Type B pancreatic cell (in vitro differentiated cells): ENCODE measurements at regions not wholly inside any gene's neighbourhood (a gene's known extent, or its start where the extent isn't known, plus 50 kb on each side); places are given as distances from the start of the nearest gene placed in this dataset.
"Not testable (repeated sequence)": the region's sequence is repeated elsewhere in the genome, so short reads cannot be mapped to it uniquely, and the experiment has no call there.

Source experiments
- DNase-seq: peaks from one replicate; pipeline ENCODE4 v3.0.0; 2021; ENCODE audit warnings: mixed read lengths; ENCODE audit not compliant: unreplicated experiment; ENCODE audit errors: extremely low spot score
- H3K27ac Mint-ChIP-seq: 2 replicates; pipeline ENCODE4 v1.8.0; 2021; ENCODE audit warnings: mild to moderate bottlenecking, mixed read lengths
- H3K27me3 Mint-ChIP-seq: 2 replicates; pipeline ENCODE4 v1.8.0; 2021; ENCODE audit warnings: mixed read lengths
- H3K36me3 Mint-ChIP-seq: 2 replicates; pipeline ENCODE4 v1.8.0; 2021; ENCODE audit warnings: mixed read lengths
- H3K4me1 Mint-ChIP-seq: one replicate; pipeline ENCODE4 v1.8.0; 2021; ENCODE audit warnings: mixed read lengths; ENCODE audit not compliant: unreplicated experiment
- H3K4me3 Mint-ChIP-seq: 2 replicates; pipeline ENCODE4 v1.8.0; 2021; ENCODE audit warnings: mild to moderate bottlenecking, mixed read lengths
- H3K9me3 Mint-ChIP-seq: 2 replicates; pipeline ENCODE4 v1.8.0; 2021; ENCODE audit warnings: mixed read lengths
- TF ChIP-seq, protein P1 (sequence below): fragments of 200-600 bp; sonication (generic); conservative IDR thresholded peaks from 2 replicates; pipeline ENCODE4 v1.5.0; 2021; ENCODE audit warnings: antibody characterized with exemption, mild to moderate bottlenecking

DNA sequence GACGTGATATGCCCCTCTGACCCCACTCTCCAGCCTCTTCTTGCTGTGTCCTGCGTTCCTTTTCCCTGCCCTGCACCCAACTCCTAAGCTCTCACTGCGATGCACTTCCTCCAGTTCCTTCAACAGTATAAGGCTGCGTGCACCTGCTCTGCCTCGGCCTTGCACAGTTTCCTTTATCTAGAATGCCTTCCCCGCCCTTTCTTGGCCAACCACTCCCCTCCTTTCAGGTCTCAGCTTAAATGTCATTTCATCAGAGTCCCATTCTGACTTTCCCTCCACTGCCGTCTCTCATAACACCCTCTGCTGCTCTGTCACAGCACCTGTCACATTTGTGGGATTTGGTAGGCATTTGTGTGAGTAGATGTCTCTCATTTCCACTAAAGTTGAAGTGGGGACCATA is 58.4 kb upstream of the NEIL3 start:
- H3K27me3 Mint-ChIP-seq = peaks cover 15% of the 10 kb centered on the region
- no peak for DNase-seq
- peaks cover 5% of the 10 kb centered on the region for H3K4me1 Mint-ChIP-seq
- H3K27ac Mint-ChIP-seq = no peak overlapping the region
- H3K36me3 Mint-ChIP-seq = no peaks in the 10 kb centered on the region
- TF ChIP-seq, protein P1, sequence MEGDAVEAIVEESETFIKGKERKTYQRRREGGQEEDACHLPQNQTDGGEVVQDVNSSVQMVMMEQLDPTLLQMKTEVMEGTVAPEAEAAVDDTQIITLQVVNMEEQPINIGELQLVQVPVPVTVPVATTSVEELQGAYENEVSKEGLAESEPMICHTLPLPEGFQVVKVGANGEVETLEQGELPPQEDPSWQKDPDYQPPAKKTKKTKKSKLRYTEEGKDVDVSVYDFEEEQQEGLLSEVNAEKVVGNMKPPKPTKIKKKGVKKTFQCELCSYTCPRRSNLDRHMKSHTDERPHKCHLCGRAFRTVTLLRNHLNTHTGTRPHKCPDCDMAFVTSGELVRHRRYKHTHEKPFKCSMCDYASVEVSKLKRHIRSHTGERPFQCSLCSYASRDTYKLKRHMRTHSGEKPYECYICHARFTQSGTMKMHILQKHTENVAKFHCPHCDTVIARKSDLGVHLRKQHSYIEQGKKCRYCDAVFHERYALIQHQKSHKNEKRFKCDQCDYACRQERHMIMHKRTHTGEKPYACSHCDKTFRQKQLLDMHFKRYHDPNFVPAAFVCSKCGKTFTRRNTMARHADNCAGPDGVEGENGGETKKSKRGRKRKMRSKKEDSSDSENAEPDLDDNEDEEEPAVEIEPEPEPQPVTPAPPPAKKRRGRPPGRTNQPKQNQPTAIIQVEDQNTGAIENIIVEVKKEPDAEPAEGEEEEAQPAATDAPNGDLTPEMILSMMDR = no peak
- H3K4me3 Mint-ChIP-seq = no peak overlapping the region
- no peaks in the 10 kb centered on the region for H3K9me3 Mint-ChIP-seq

DNA sequence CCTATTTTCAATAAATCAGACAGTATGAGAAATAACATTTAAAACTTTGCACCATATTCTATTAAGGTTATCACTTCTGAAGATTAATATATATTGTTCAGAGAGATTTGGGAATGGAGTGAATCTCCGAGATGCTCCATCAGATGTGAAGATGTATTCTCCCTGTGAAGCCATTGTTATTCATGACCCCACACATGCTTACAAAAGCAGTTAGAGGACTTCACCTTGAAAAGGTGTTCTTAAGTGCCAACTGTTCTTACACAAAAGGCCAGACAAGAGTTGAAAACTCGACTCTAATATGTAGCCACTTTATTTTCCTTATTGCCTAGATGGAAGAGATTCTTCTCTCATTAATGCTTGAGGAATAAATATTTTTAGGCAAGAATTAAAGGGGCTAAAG is 54.3 kb upstream of the NEIL3 start:
- no peaks in the 10 kb centered on the region for H3K36me3 Mint-ChIP-seq

DNA sequence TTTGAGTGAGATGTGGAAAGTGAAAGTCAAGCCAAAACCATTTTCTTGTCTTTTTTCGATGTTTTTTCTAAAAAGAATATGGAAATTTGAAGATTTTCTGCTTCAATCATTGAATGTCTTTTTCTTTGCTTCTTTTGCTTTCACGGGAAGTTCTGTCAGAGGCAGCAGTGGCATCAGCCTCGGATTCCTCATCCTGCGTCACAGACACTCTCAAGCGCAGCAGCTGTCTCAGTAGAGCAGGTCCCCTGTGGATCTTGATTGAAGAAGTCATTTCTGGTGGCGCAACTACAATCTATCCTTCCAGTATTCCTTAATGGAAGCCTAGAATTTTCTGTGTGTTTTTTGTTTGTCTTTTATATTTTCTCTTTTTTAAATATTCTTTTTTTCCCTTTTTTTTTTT is 52.7 kb upstream of the NEIL3 start:
- Mint-ChIP-seq H3K27me3 (peaks cover 3% of the 10 kb centered on the region), H3K36me3 (no peaks in the 10 kb centered on the region), H3K27ac (no peak overlapping the region), H3K9me3 (no peaks in the 10 kb centered on the region), H3K4me1 (no peaks in the 10 kb centered on the region), H3K4me3 (no peak overlapping the region)
- TF ChIP-seq, protein P1 = no peak
- DNase-seq = no peak

More for the DNA sequence above, 54.3 kb upstream of the NEIL3 start:
- Mint-ChIP-seq H3K4me3 (no peak overlapping the region), H3K4me1 (no peaks in the 10 kb centered on the region), H3K9me3 (no peaks in the 10 kb centered on the region), H3K27me3 (peaks cover 8% of the 10 kb centered on the region), H3K27ac (no peak overlapping the region)
- no peak for DNase-seq
- TF ChIP-seq, protein P1 = no peak

DNA sequence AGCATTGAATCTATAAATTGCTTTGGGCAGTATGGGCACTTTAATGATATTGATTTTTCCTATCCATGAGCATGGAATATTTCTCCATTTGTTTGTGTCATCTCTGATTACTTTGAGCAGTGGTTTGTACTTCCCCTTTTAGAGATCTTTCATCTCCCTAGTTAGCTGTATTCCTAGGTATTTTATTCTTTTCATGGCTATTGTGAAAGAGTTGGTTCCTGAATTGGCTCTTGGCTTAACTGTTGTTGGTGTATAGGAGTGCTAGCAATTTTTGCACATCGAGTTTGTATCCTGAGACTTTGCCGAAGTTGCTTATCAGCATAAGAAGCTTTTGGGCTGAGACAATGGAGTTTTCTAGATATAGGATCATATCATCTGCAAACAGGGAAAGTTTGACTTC is 50.2 kb upstream of the NEIL3 start:
- not testable (repeated sequence) for H3K27ac Mint-ChIP-seq, H3K36me3 Mint-ChIP-seq, DNase-seq, H3K9me3 Mint-ChIP-seq, H3K4me3 Mint-ChIP-seq, H3K27me3 Mint-ChIP-seq, H3K4me1 Mint-ChIP-seq
